Adrenal gland (tissue), 9 donors: ENCODE measurements at regions not wholly inside any gene's neighbourhood (a gene's known extent, or its start where the extent isn't known, plus 50 kb on each side); places are given as distances from the start of the nearest gene placed in this dataset.
A peak's percentile ranks its signal among the peaks of the same experiment; 100 is the strongest.

Experiments used
- DNase-seq, 7 donors: peaks; one replicate each; pipeline ENCODE4 v3.0.0-alpha.2; 2019 to 2020
- H3K27ac ChIP-seq, 5 donors: fragments of 200-600 bp; sonication (generic) in 4 of 5; 1 replicate in 3 of 5; 2 replicates in 2 of 5; pipeline versions ENCODE4 v1.5.1 to v1.8.0; 2016 to 2020; ENCODE audit warnings: mild to moderate bottlenecking in 1 of 5
- H3K27me3 ChIP-seq: fragments of 200-600 bp; 2 replicates; pipeline ENCODE4 v1.8.0; 2021
- H3K36me3 ChIP-seq, 2 donors: fragments of 200-600 bp; replicated peaks in 1 of 2; 1 replicate in 1 of 2; 2 replicates in 1 of 2; pipeline versions ENCODE4 v1.5.1 to v1.8.0; 2018 to 2022
- H3K4me1 ChIP-seq, 2 donors: fragments of 200-600 bp; replicated peaks in 1 of 2; 1 replicate in 1 of 2; 2 replicates in 1 of 2; pipeline versions ENCODE4 v1.5.1 to v1.8.0; 2018 to 2021
- H3K4me3 ChIP-seq, 4 donors: fragments of 200-600 bp; sonication (generic) in 3 of 4; one replicate each; pipeline ENCODE4 v1.5.1; 2016 to 2018
- H3K9me3 ChIP-seq, 3 donors: fragments of 200-600 bp; sonication (generic) in 1 of 3; replicated peaks in 1 of 3; 1 replicate in 2 of 3; 2 replicates in 1 of 3; pipeline versions ENCODE4 v1.5.1 to v1.8.0; 2016 to 2021
- POLR2A ChIP-seq, 2 donors: fragments of 450-650 bp; IDR thresholded peaks; one replicate each; pipeline ENCODE4 v1.6.1; 2017; ENCODE audit warnings: antibody characterized with exemption in 2 of 2, mild to moderate bottlenecking in 2 of 2, moderate library complexity in 1 of 2
- WGBS, 4 donors: extraction: QIAGEN DNeasy Blood & Tissue Kit in 2 of 4; methylation state at CpG; one replicate each; pipeline versions ENCODE4 v1.1.5 to v1.1.7; 2013 to 2017; 5-methylcytosine and 5-hydroxymethylcytosine counted together
- intact Hi-C, 2 donors: fragments of 100-400 bp; cut with DNase I; formaldehyde crosslinking; loops; one replicate each; pipeline versions ENCODE4 v1.14.1 to v1.15.0; 2022 to 2023
- TF ChIP-seq, protein P1 (sequence below), 6 experiments: fragments of 450-650 bp in 4 of 6; fragments of 200-600 bp in 2 of 6; sonication (generic) in 1 of 6; IDR thresholded peaks; 1 replicate in 5 of 6; 2 replicates in 1 of 6; pipeline versions ENCODE4 v1.5.1 to v1.8.0; 2016 to 2021; ENCODE audit warnings: antibody characterized with exemption in 6 of 6, mild to moderate bottlenecking in 2 of 6, moderate library complexity in 1 of 6
- donor health status: healthy with polysubstance abuse.
- donor health status: Bipolar disorder and iron deficiency.
- donor health status: DM: yes; HTN: yes; CAD: no.
- donor health status: DM: no; HTN: no; CAD: no.
- donor health status: DM: no; HTN: no; CAD: no.

GRCh38 chr4:77538574-77539157 lies 67.0 kb upstream of the CXCL13 start:
- Histone ChIP-seq H3K27me3 (no peaks in the 10 kb centered on the region), H3K9me3 (no peaks in the 10 kb centered on the region), H3K27ac (peak overlapping the region in 1 of 5 donors; percentile 34), H3K4me1 (peaks cover 5 to 8% of the 10 kb centered on the region in 2 donors), H3K4me3 (no peak overlapping the region), H3K36me3 (no peaks in the 10 kb centered on the region)
- intact Hi-C loops = no loop called here
- DNase-seq = peak in 4 of 7 donors; percentile 21 to 25 (median 24)
- no peak for TF ChIP-seq POLR2A (IDR thresholded peaks at IDR 0.05)
- TF ChIP-seq, protein P1, sequence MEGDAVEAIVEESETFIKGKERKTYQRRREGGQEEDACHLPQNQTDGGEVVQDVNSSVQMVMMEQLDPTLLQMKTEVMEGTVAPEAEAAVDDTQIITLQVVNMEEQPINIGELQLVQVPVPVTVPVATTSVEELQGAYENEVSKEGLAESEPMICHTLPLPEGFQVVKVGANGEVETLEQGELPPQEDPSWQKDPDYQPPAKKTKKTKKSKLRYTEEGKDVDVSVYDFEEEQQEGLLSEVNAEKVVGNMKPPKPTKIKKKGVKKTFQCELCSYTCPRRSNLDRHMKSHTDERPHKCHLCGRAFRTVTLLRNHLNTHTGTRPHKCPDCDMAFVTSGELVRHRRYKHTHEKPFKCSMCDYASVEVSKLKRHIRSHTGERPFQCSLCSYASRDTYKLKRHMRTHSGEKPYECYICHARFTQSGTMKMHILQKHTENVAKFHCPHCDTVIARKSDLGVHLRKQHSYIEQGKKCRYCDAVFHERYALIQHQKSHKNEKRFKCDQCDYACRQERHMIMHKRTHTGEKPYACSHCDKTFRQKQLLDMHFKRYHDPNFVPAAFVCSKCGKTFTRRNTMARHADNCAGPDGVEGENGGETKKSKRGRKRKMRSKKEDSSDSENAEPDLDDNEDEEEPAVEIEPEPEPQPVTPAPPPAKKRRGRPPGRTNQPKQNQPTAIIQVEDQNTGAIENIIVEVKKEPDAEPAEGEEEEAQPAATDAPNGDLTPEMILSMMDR (IDR thresholded peaks at IDR 0.05) = no peak
- 25 to 41% (median 32%) methylated on average over 4 of the region's 4 CpGs for WGBS, 4 donors
